DOHH2 (cell line): ENCODE measurements at regions not wholly inside any gene's neighbourhood (a gene's known extent, or its start where the extent isn't known, plus 50 kb on each side); places are given as distances from the start of the nearest gene placed in this dataset.

Experiments
- EZH2phosphoT487 ChIP-seq: fragments of 200-600 bp; sonication (generic); IDR thresholded peaks from 2 replicates; pipeline ENCODE4 v1.6.1; 2017; ENCODE audit warnings: borderline replicate concordance, mild to moderate bottlenecking, antibody characterized with exemption, low read length, moderate library complexity, mixed read lengths
- TF ChIP-seq, protein P1 (sequence below): fragments of 200-600 bp; sonication (generic); IDR thresholded peaks from one replicate; pipeline ENCODE4 v1.5.1; 2014; ENCODE audit warnings: antibody characterized with exemption, mild to moderate bottlenecking, low read depth, low read length; ENCODE audit not compliant: poor library complexity, severe bottlenecking

DNA sequence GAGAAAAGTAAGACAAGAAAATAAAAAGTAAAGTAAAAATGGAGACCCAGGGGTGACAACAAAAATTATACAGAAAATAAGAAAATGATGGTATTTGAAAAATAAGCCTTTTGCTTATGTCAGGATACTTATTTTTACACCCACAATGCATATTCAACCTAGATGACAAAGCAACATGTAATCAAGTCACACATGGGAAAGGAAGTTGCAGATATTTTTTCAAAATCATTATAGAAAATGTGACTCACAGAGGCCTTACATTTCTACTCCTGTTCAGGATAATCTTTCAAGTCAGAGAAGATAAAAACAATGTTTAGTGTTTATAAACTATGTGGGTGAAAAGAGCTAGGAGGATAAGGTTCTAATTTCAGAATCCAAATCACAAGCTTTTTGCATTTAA lies 275.3 kb upstream of the UBE2E3 start:
- TF ChIP-seq, protein P1, sequence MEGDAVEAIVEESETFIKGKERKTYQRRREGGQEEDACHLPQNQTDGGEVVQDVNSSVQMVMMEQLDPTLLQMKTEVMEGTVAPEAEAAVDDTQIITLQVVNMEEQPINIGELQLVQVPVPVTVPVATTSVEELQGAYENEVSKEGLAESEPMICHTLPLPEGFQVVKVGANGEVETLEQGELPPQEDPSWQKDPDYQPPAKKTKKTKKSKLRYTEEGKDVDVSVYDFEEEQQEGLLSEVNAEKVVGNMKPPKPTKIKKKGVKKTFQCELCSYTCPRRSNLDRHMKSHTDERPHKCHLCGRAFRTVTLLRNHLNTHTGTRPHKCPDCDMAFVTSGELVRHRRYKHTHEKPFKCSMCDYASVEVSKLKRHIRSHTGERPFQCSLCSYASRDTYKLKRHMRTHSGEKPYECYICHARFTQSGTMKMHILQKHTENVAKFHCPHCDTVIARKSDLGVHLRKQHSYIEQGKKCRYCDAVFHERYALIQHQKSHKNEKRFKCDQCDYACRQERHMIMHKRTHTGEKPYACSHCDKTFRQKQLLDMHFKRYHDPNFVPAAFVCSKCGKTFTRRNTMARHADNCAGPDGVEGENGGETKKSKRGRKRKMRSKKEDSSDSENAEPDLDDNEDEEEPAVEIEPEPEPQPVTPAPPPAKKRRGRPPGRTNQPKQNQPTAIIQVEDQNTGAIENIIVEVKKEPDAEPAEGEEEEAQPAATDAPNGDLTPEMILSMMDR: no peak
- no peak for TF ChIP-seq EZH2phosphoT487
